WTC11 (cell line): ENCODE measurements at regions not wholly inside any gene's neighbourhood (a gene's known extent, or its start where the extent isn't known, plus 50 kb on each side); places are given as distances from the start of the nearest gene placed in this dataset.

Source experiments
- ATAC-seq: fragments of 200-7000 bp; cut with Tn5 transposase; 2 replicates; pipeline ENCODE4 v1.10.0; 2021; ENCODE audit warnings: mild to moderate bottlenecking, moderate library complexity
- CTCF ChIA-PET: fragments of 300-600 bp; sonication (Branson Sonifier 250); formaldehyde crosslinking; loops from one replicate; lab custom pipeline; 2021; ENCODE audit warnings: antibody characterized with exemption; lab: Charles Lee
- POLR2A ChIA-PET: fragments of 350-600 bp; sonication (Branson Sonifier 250); formaldehyde crosslinking; loops from one replicate; lab custom pipeline; 2021; ENCODE audit warnings: antibody characterized with exemption; lab: Charles Lee
- DNase-seq: peaks from one replicate; pipeline ENCODE4 v3.0.0; 2021; ENCODE audit warnings: low spot score
- H3K27ac Mint-ChIP-seq: 2 replicates; pipeline ENCODE4 v1.8.0; 2021; ENCODE audit warnings: mixed read lengths
- H3K27me3 Mint-ChIP-seq: 2 replicates; pipeline ENCODE4 v1.8.0; 2021; ENCODE audit warnings: low read depth, mild to moderate bottlenecking, moderate library complexity, mixed read lengths
- H3K36me3 Mint-ChIP-seq: 2 replicates; pipeline ENCODE4 v1.8.0; 2021; ENCODE audit warnings: mixed read lengths
- H3K4me1 Mint-ChIP-seq: 2 replicates; pipeline ENCODE4 v1.8.0; 2022; ENCODE audit warnings: mixed read lengths
- H3K4me3 Mint-ChIP-seq: 2 replicates; pipeline ENCODE4 v1.8.0; 2021; ENCODE audit warnings: mild to moderate bottlenecking, moderate library complexity, mixed read lengths
- H3K9me3 Mint-ChIP-seq: 2 replicates; pipeline ENCODE4 v1.8.0; 2021; ENCODE audit warnings: mixed read lengths
- ESRRA ChIP-seq: sonication (generic); formaldehyde crosslinking; IDR thresholded peaks from 2 replicates; pipeline ENCODE4 v1.8.1; 2022; ENCODE audit warnings: mild to moderate bottlenecking, missing genetic modification reagents, borderline replicate concordance
- ETV6 ChIP-seq: sonication (generic); formaldehyde crosslinking; IDR thresholded peaks from 2 replicates; pipeline ENCODE4 v1.8.1; 2022; ENCODE audit warnings: mild to moderate bottlenecking, missing genetic modification reagents
- JAZF1 ChIP-seq: fragments of 250-450 bp; sonication (Bioruptor Pico); IDR thresholded peaks from 2 replicates; pipeline ENCODE4 v1.9.0; 2021; ENCODE audit warnings: moderate library complexity, mild to moderate bottlenecking, inconsistent platforms
- KAT7 ChIP-seq: sonication (generic); formaldehyde crosslinking; IDR thresholded peaks from 2 replicates; pipeline ENCODE4 v1.8.1; 2023; ENCODE audit warnings: missing genetic modification reagents, mild to moderate bottlenecking, borderline replicate concordance
- NR3C1 ChIP-seq: sonication (generic); formaldehyde crosslinking; conservative IDR thresholded peaks from 2 replicates; pipeline ENCODE4 v1.8.1; 2023; ENCODE audit warnings: low read depth, mild to moderate bottlenecking, missing genetic modification reagents
- RORB ChIP-seq: fragments of 250-450 bp; sonication (Bioruptor Pico); IDR thresholded peaks from 2 replicates; pipeline ENCODE4 v1.9.0; 2021; ENCODE audit warnings: mild to moderate bottlenecking
- SMAD4 ChIP-seq: sonication (generic); formaldehyde crosslinking; IDR thresholded peaks from 2 replicates; pipeline ENCODE4 v1.8.0; 2022; ENCODE audit warnings: mild to moderate bottlenecking, missing genetic modification reagents
- SOX15 ChIP-seq: fragments of 250-450 bp; sonication (Bioruptor Pico); IDR thresholded peaks from 2 replicates; pipeline ENCODE4 v1.9.0; 2021; ENCODE audit warnings: mild to moderate bottlenecking
- TEAD4 ChIP-seq: sonication (generic); formaldehyde crosslinking; IDR thresholded peaks from 2 replicates; pipeline ENCODE4 v1.8.0; 2022; ENCODE audit warnings: mild to moderate bottlenecking, missing genetic modification reagents
- ZBTB21 ChIP-seq: sonication (generic); formaldehyde crosslinking; IDR thresholded peaks from 2 replicates; pipeline ENCODE4 v1.8.1; 2023; ENCODE audit warnings: mild to moderate bottlenecking, missing genetic modification reagents, borderline replicate concordance
- ZNF263 ChIP-seq: sonication (generic); formaldehyde crosslinking; IDR thresholded peaks from 2 replicates; pipeline ENCODE4 v1.8.1; 2022; ENCODE audit warnings: low read depth, mild to moderate bottlenecking, moderate library complexity, missing genetic modification reagents
- ZNF416 ChIP-seq: fragments of 250-450 bp; sonication (Bioruptor Pico); IDR thresholded peaks from 2 replicates; pipeline ENCODE4 v1.9.0; 2021; ENCODE audit warnings: mild to moderate bottlenecking, inconsistent platforms
- TF ChIP-seq, protein P1 (sequence below): fragments of 250-450 bp; sonication (Bioruptor Pico); IDR thresholded peaks from 2 replicates; pipeline ENCODE4 v1.9.0; 2021; ENCODE audit warnings: mild to moderate bottlenecking
- TF ChIP-seq, protein P2 (sequence below): fragments of 250-450 bp; sonication (Bioruptor Pico); IDR thresholded peaks from 2 replicates; pipeline ENCODE4 v2.1.2; 2022; ENCODE audit warnings: mild to moderate bottlenecking, moderate library complexity
- TF ChIP-seq, protein P3 (sequence below): sonication (generic); formaldehyde crosslinking; IDR thresholded peaks from 2 replicates; pipeline ENCODE4 v1.8.1; 2023; ENCODE audit warnings: mild to moderate bottlenecking, missing genetic modification reagents
- TF ChIP-seq, protein P4 (sequence below): sonication (generic); formaldehyde crosslinking; IDR thresholded peaks from 2 replicates; pipeline ENCODE4 v1.8.0; 2023; ENCODE audit warnings: missing genetic modification reagents
- TF ChIP-seq, protein P5 (sequence below): sonication (generic); formaldehyde crosslinking; IDR thresholded peaks from 2 replicates; pipeline ENCODE4 v1.8.1; 2023; ENCODE audit warnings: mild to moderate bottlenecking, moderate library complexity, missing genetic modification reagents

DNA sequence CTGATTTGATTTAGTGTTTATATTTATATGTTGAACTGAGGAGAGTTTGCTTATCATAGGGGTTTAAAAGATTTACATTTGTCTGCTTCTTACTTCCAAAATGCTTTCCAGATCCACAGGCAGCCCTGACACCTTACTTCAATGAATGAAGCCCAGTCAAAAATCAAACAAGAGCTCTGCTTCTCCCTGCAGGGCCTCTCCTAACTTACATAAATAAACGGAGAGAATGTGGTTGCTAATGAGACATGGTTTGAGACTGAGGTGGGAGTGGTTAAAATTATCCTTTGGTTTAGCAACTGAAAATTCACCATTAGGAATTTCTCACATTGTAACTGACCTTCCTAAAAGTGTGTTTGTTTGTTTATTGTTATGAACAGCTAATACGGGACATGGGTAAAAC, 612.3 kb upstream of the FANCL start:
- ChIA-PET POLR2A (no interaction called here), CTCF (interaction anchor here (1.0 to 1.4 kb wide), 2 partner anchors 19 to 172 kb away, joined by 4 to 5 read pairs; no protein-coding TSS in a partner anchor)
- no peak overlapping the region for H3K27ac Mint-ChIP-seq
- peaks cover 20% of the 10 kb centered on the region for H3K4me1 Mint-ChIP-seq
- TF ChIP-seq, protein P1, sequence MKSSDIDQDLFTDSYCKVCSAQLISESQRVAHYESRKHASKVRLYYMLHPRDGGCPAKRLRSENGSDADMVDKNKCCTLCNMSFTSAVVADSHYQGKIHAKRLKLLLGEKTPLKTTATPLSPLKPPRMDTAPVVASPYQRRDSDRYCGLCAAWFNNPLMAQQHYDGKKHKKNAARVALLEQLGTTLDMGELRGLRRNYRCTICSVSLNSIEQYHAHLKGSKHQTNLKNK (CRISPR knock-in tag): no peak
- TF ChIP-seq ETV6 (no peak), ZNF416 (CRISPR knock-in tag) (no peak), ESRRA (CRISPR knock-in tag) (no peak), JAZF1 (no peak), SMAD4 (CRISPR knock-in tag) (no peak), SOX15 (CRISPR knock-in tag) (no peak), ZBTB21 (CRISPR knock-in tag) (no peak), RORB (CRISPR knock-in tag) (no peak), ZNF263 (CRISPR knock-in tag) (no peak), TEAD4 (CRISPR knock-in tag) (no peak), NR3C1 (CRISPR knock-in tag) (no peak)
- TF ChIP-seq, protein P2, sequence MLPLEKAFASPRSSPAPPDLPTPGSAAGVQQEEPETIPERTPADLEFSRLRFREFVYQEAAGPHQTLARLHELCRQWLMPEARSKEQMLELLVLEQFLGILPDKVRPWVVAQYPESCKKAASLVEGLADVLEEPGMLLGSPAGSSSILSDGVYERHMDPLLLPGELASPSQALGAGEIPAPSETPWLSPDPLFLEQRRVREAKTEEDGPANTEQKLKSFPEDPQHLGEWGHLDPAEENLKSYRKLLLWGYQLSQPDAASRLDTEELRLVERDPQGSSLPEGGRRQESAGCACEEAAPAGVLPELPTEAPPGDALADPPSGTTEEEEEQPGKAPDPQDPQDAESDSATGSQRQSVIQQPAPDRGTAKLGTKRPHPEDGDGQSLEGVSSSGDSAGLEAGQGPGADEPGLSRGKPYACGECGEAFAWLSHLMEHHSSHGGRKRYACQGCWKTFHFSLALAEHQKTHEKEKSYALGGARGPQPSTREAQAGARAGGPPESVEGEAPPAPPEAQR (CRISPR knock-in tag): no peak
- TF ChIP-seq, protein P3, sequence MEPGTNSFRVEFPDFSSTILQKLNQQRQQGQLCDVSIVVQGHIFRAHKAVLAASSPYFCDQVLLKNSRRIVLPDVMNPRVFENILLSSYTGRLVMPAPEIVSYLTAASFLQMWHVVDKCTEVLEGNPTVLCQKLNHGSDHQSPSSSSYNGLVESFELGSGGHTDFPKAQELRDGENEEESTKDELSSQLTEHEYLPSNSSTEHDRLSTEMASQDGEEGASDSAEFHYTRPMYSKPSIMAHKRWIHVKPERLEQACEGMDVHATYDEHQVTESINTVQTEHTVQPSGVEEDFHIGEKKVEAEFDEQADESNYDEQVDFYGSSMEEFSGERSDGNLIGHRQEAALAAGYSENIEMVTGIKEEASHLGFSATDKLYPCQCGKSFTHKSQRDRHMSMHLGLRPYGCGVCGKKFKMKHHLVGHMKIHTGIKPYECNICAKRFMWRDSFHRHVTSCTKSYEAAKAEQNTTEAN: no peak
- TF ChIP-seq, protein P4, sequence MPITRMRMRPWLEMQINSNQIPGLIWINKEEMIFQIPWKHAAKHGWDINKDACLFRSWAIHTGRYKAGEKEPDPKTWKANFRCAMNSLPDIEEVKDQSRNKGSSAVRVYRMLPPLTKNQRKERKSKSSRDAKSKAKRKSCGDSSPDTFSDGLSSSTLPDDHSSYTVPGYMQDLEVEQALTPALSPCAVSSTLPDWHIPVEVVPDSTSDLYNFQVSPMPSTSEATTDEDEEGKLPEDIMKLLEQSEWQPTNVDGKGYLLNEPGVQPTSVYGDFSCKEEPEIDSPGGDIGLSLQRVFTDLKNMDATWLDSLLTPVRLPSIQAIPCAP: no peak
- TF ChIP-seq, protein P5, sequence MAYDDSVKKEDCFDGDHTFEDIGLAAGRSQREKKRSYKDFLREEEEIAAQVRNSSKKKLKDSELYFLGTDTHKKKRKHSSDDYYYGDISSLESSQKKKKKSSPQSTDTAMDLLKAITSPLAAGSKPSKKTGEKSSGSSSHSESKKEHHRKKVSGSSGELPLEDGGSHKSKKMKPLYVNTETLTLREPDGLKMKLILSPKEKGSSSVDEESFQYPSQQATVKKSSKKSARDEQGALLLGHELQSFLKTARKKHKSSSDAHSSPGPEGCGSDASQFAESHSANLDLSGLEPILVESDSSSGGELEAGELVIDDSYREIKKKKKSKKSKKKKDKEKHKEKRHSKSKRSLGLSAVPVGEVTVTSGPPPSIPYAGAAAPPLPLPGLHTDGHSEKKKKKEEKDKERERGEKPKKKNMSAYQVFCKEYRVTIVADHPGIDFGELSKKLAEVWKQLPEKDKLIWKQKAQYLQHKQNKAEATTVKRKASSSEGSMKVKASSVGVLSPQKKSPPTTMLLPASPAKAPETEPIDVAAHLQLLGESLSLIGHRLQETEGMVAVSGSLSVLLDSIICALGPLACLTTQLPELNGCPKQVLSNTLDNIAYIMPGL (CRISPR knock-in tag): no peak
- 0 out of 2 replicates have a peak, but pooled peaks cover 3% of the 10 kb centered on the region for H3K36me3 Mint-ChIP-seq
- peak; percentile 66; the same call in 1 of the 2 replicates for ATAC-seq
- H3K27me3 Mint-ChIP-seq: no peaks in the 10 kb centered on the region
- H3K4me3 Mint-ChIP-seq: no peak overlapping the region
- DNase-seq: no peak
- H3K9me3 Mint-ChIP-seq: peaks cover 4% of the 10 kb centered on the region; the same call in 1 of the 2 replicates

DNA sequence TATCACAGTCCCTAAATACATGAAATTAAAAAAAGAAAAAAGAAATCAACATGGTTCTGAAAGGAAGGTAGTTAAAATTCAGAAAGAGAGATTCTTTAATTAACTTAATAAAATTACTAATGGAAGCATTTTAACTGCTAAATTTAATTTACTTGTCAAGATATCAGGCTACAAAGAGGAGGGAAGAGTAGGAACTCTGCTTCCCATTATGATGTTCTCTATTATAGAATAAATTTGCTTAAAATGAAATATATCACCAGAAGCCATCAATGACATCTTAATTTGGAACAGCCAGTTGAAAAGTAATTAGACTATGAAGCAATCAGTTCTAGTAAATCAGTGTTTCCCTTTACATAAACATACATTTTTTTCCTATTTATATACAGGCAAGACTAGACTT, 611.8 kb upstream of the FANCL start:
- no peak overlapping the region for H3K4me3 Mint-ChIP-seq
- H3K36me3 Mint-ChIP-seq: 0 out of 2 replicates have a peak, but pooled peaks cover 3% of the 10 kb centered on the region
- TF ChIP-seq, protein P5 (CRISPR knock-in tag): no peak
- TF ChIP-seq KAT7 (CRISPR knock-in tag) (no peak), SOX15 (CRISPR knock-in tag) (no peak)
- no peak overlapping the region for H3K27ac Mint-ChIP-seq
- ATAC-seq: no peak
- peaks cover 20% of the 10 kb centered on the region for H3K4me1 Mint-ChIP-seq
- peaks cover 4% of the 10 kb centered on the region; the same call in 1 of the 2 replicates for H3K9me3 Mint-ChIP-seq
- DNase-seq: no peak
- CTCF ChIA-PET: interaction anchor here (1.0 to 1.4 kb wide), 2 partner anchors 19 to 173 kb away, joined by 4 to 5 read pairs; no protein-coding TSS in a partner anchor
- POLR2A ChIA-PET: no interaction called here
- H3K27me3 Mint-ChIP-seq: no peaks in the 10 kb centered on the region
